Bronchial epithelial cell (primary cell): ENCODE measurements at regions not wholly inside any gene's neighbourhood (a gene's known extent, or its start where the extent isn't known, plus 50 kb on each side); places are given as distances from the start of the nearest gene placed in this dataset.
A peak's percentile ranks its signal among the peaks of the same experiment; 100 is the strongest.
"Not testable (repeated sequence)": the region's sequence is repeated elsewhere in the genome, so short reads cannot be mapped to it uniquely, and the experiment has no call there.

ENCODE experiments used
- DNase-seq: peaks from one replicate; pipeline ENCODE4 v3.0.0-alpha.2; 2010; ENCODE audit warnings: low read depth
- FAIRE-seq: peaks from 2 replicates; lab custom pipeline; 2011; peaks lifted over from hg19 to GRCh38; lab: Jason Lieb, UNC
- H3K27me3 ChIP-seq: 2 replicates; pipeline ENCODE4 v1.5.1; 2011; ENCODE audit warnings: low read length; ENCODE audit not compliant: control insufficient read depth, insufficient read depth
- H3K36me3 ChIP-seq: 2 replicates; pipeline ENCODE4 v1.5.1; 2011; ENCODE audit warnings: low read length; ENCODE audit not compliant: control insufficient read depth, insufficient read depth
- H3K4me3 ChIP-seq: 2 replicates; pipeline ENCODE4 v1.5.1; 2011; ENCODE audit warnings: mild to moderate bottlenecking, low read depth, low read length, control low read depth
- TF ChIP-seq, protein P1 (sequence below): IDR thresholded peaks from 2 replicates; pipeline ENCODE4 v1.5.1; 2011; ENCODE audit warnings: mild to moderate bottlenecking, moderate library complexity, low read length, control low read depth, inconsistent platforms; ENCODE audit not compliant: insufficient read depth, severe bottlenecking

- H3K27me3 ChIP-seq = no peaks in the 10 kb centered on the region
- FAIRE-seq = no peak
- TF ChIP-seq, protein P1, sequence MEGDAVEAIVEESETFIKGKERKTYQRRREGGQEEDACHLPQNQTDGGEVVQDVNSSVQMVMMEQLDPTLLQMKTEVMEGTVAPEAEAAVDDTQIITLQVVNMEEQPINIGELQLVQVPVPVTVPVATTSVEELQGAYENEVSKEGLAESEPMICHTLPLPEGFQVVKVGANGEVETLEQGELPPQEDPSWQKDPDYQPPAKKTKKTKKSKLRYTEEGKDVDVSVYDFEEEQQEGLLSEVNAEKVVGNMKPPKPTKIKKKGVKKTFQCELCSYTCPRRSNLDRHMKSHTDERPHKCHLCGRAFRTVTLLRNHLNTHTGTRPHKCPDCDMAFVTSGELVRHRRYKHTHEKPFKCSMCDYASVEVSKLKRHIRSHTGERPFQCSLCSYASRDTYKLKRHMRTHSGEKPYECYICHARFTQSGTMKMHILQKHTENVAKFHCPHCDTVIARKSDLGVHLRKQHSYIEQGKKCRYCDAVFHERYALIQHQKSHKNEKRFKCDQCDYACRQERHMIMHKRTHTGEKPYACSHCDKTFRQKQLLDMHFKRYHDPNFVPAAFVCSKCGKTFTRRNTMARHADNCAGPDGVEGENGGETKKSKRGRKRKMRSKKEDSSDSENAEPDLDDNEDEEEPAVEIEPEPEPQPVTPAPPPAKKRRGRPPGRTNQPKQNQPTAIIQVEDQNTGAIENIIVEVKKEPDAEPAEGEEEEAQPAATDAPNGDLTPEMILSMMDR = no peak
These were observed 263.5 kb downstream of the RPAP3 start for GRCh38 chr12:47442310-47442709.

DNA sequence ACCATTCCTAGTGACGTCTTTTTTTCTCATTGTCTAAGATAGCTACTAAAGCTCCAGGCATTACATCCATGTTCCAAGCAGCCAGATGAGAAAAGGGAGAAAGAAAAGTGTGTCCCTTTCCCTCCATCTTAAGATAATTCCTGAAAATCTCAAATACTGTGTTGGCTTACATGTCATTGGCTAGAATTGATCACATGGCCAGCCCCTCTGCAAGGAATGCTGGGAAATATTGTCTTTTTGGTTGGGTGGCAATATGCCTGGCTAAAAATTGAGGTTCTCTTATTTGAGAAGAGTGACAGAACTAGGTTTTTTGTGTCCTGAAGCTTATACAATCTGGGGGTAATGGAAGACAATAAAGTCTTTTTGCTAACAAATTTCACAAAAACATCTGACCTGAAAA lies 264.3 kb downstream of the RPAP3 start:
- FAIRE-seq = no peak

More at GRCh38 chr12:47442310-47442709, 263.5 kb downstream of the RPAP3 start:
- DNase-seq = peak; percentile 55
- no peaks in the 10 kb centered on the region for H3K36me3 ChIP-seq
- H3K4me3 ChIP-seq = no peak overlapping the region

GRCh38 chr12:47438175-47438574 lies 267.7 kb downstream of the RPAP3 start:
- Histone ChIP-seq H3K36me3 (no peaks in the 10 kb centered on the region), H3K4me3 (no peak overlapping the region), H3K27me3 (no peaks in the 10 kb centered on the region)
- TF ChIP-seq, protein P1 = no peak
- FAIRE-seq = no peak
- no peak for DNase-seq

More for the DNA sequence above, 264.3 kb downstream of the RPAP3 start:
- Histone ChIP-seq H3K36me3 (no peaks in the 10 kb centered on the region), H3K27me3 (no peaks in the 10 kb centered on the region), H3K4me3 (no peak overlapping the region)
- no peak for DNase-seq
- TF ChIP-seq, protein P1 = no peak

DNA sequence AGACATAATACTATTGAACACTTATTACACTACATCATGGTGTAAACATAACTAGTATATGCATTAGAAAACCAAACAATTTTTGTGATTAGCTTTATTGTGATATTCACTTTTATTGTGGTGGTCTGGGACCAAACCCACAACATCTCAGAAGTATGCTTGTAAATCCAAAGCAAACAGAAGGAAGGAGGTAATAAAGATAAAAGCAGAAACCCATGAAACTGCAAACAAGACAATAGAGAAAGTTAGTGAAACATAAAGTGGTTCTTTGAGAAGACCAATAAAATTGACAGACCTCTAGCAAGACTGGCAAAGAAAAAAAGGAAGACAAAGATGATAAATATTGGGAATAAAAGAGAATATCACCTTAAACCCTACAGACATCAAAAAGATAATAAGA lies 268.3 kb downstream of the RPAP3 start:
- DNase-seq (no peak), FAIRE-seq (no peak)
- Histone ChIP-seq H3K27me3 (no peaks in the 10 kb centered on the region), H3K36me3 (no peaks in the 10 kb centered on the region), H3K4me3 (no peak overlapping the region)
- TF ChIP-seq, protein P1 = no peak

DNA sequence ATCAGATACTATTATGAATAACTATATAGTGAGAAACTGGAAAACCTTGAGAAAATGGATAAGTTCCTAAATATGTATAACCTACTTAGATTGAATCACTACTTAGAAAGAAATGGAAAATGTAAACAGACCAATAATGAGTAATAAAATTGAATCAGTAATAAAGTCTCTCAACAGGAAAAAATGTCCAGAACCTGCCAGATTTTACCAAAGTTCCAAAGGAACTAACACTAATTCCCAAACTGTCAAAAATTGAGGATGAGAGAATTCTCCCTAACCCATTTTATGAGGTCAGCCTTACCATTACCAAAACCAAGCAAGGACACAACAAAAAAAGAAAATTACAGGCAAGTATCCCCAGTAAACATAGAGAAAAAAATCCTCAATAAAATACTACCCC lies 272.0 kb downstream of the RPAP3 start:
- Histone ChIP-seq H3K4me3 (no peak overlapping the region), H3K27me3 (no peaks in the 10 kb centered on the region), H3K36me3 (no peaks in the 10 kb centered on the region)
- FAIRE-seq = no peak
- TF ChIP-seq, protein P1 = no peak
- DNase-seq = no peak

GRCh38 chr12:47426678-47427309 lies 279.0 kb downstream of the RPAP3 start:
- H3K27me3 ChIP-seq, FAIRE-seq, H3K4me3 ChIP-seq, H3K36me3 ChIP-seq, DNase-seq: not testable (repeated sequence)
